Activated CD4-positive, alpha-beta T cell treated with anti-CD3 and anti-CD28 coated beads for 36 hours (primary cell): ENCODE measurements at regions not wholly inside any gene's neighbourhood (a gene's known extent, or its start where the extent isn't known, plus 50 kb on each side); places are given as distances from the start of the nearest gene placed in this dataset.

Source experiments
- ATAC-seq: fragments of 200-7000 bp; cut with Tn5 transposase; one replicate; pipeline ENCODE4 v1.10.0; 2021; ENCODE audit warnings: mild to moderate bottlenecking, moderate library complexity
- CTCF ChIA-PET: fragments of 350-600 bp; sonication (Branson Sonifier 250); formaldehyde crosslinking; loops from one replicate; lab custom pipeline; 2021; ENCODE audit warnings: antibody characterized with exemption; lab: Charles Lee
- POLR2A ChIA-PET: fragments of 350-600 bp; sonication (Branson Sonifier 250); formaldehyde crosslinking; loops from one replicate; lab custom pipeline; 2021; ENCODE audit warnings: antibody characterized with exemption, inconsistent platforms; lab: Charles Lee
- DNase-seq: peaks from one replicate; pipeline ENCODE4 v3.0.0-alpha.2; 2020
- H3K27ac Mint-ChIP-seq: one replicate; pipeline ENCODE4 v1.8.0; 2021; ENCODE audit warnings: mixed read lengths
- H3K27me3 Mint-ChIP-seq: one replicate; pipeline ENCODE4 v1.8.0; 2021; ENCODE audit warnings: mixed read lengths
- H3K36me3 Mint-ChIP-seq: one replicate; pipeline ENCODE4 v1.8.0; 2021; ENCODE audit warnings: low read depth, mixed read lengths
- H3K4me1 Mint-ChIP-seq: one replicate; pipeline ENCODE4 v1.8.0; 2021; ENCODE audit warnings: mixed read lengths
- H3K4me3 Mint-ChIP-seq: one replicate; pipeline ENCODE4 v1.8.0; 2021; ENCODE audit warnings: mild to moderate bottlenecking, moderate library complexity, mixed read lengths
- H3K9me3 Mint-ChIP-seq: one replicate; pipeline ENCODE4 v1.8.0; 2021; ENCODE audit warnings: low read depth, mixed read lengths
- intact Hi-C, 2 experiments: fragments of 100-400 bp; cut with DNase I in 1 of 2; cut with micrococcal nuclease in 1 of 2; formaldehyde crosslinking; loops; one replicate each; pipeline versions ENCODE4 v1.14.2 to v1.15.1; 2022 to 2024; cut with DNase I, micrococcal nuclease

DNA sequence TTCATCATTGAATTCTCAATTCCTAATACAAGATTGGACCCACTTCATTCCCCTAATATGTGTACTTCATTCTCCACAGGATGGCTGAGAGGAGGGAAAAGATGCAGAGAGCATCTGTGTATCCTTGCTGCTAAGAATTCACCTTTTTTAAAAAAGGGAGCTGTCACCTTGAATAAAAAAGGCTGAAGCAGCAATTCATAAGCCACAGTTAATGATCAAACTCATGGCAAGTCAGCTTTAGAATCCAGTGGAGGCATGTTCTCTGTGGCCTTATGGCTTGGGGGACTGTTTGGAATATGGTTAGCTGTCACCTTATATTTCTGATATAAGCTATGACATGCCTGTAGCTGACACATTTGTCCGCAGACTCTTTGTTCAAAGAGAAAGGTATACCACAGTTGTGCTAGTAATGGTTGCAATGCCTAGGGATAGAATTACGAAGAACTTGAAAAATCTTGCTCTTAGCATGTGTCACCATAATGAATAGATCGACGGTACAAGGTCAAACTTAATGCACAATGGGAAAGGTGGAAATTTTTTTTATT, 256.8 kb upstream of the TNC start:
- Mint-ChIP-seq H3K9me3 (peaks cover 7% of the 10 kb centered on the region), H3K4me3 (no peak overlapping the region), H3K4me1 (peaks cover 2% of the 10 kb centered on the region), H3K27me3 (peaks cover 5% of the 10 kb centered on the region), H3K27ac (no peak overlapping the region), H3K36me3 (no peaks in the 10 kb centered on the region)
- ATAC-seq (no peak), DNase-seq (no peak)
- CTCF ChIA-PET = interaction anchor here (1.1 kb wide), 1 partner anchor 313 kb away, joined by 3 read pairs; no protein-coding TSS in a partner anchor
- POLR2A ChIA-PET = no interaction called here
- intact Hi-C loops = loop anchor here in 1 of 2 experiments (5.0 kb wide), 1 partner anchor 167 kb away; no protein-coding TSS in a partner anchor

- Mint-ChIP-seq H3K36me3 (no peaks in the 10 kb centered on the region), H3K27me3 (peaks cover 4% of the 10 kb centered on the region), H3K4me1 (no peaks in the 10 kb centered on the region), H3K4me3 (no peak overlapping the region), H3K9me3 (peaks cover 7% of the 10 kb centered on the region), H3K27ac (no peak overlapping the region)
- intact Hi-C loops = no loop called here
- DNase-seq (no peak), ATAC-seq (no peak)
- ChIA-PET POLR2A (no interaction called here), CTCF (no interaction called here)
These were observed 260.3 kb upstream of the TNC start for GRCh38 chr9:115378241-115378640.

DNA sequence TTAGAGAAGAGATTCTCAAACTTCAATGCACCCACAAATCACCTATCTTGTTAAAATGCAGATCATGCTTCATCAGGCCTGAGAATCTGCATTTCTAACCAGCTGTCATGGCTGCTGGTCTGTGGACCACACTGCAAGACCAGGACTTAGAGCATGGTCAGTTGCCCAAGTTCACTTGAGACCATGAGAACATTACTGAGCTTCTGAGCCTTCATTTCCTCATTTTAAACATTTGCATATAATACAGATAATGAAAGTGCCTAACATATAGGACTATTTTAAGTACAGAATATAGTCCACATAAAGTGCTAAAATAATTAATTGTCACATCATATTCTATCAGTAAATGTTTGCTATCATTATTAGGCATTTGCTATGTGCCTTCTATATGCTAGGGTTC, 260.8 kb upstream of the TNC start:
- H3K4me1 Mint-ChIP-seq = no peaks in the 10 kb centered on the region
- ATAC-seq (no peak), DNase-seq (no peak)
- peaks cover 4% of the 10 kb centered on the region for H3K27me3 Mint-ChIP-seq
- no peak overlapping the region for H3K27ac Mint-ChIP-seq
- H3K9me3 Mint-ChIP-seq = peaks cover 7% of the 10 kb centered on the region
- ChIA-PET CTCF (no interaction called here), POLR2A (no interaction called here)
- no peak overlapping the region for H3K4me3 Mint-ChIP-seq
- H3K36me3 Mint-ChIP-seq = no peaks in the 10 kb centered on the region
- intact Hi-C loops = no loop called here

DNA sequence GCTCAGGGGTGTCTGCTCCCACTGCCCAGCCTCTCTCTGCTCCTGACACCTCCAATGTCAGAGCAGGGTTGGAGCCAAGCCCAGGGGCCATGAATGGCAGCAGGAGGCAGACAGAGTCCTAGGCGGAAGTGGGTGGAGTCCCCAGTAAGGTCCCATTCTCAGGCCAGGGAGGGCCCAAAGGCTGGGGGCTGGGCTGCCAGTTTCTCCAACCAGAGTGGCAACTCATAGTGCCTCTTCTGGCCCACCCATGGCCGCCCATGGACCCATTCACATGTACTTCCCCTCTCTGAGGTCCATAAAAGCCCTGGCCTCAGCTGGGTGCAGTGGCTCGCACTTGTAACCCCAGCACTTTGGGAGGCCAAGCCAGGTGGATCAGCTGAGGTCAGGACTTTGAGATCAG, 261.8 kb upstream of the TNC start:
- POLR2A ChIA-PET = no interaction called here
- DNase-seq = no peak
- ATAC-seq = no peak
- no peak overlapping the region for H3K27ac Mint-ChIP-seq
- peaks cover 4% of the 10 kb centered on the region for H3K27me3 Mint-ChIP-seq
- no peaks in the 10 kb centered on the region for H3K36me3 Mint-ChIP-seq
- intact Hi-C loops = no loop called here
- H3K4me3 Mint-ChIP-seq = no peak overlapping the region
- H3K9me3 Mint-ChIP-seq = peaks cover 8% of the 10 kb centered on the region
- no peaks in the 10 kb centered on the region for H3K4me1 Mint-ChIP-seq
- CTCF ChIA-PET = interaction anchor here (0.9 kb wide), 1 partner anchor 14 kb away, joined by 3 read pairs; no protein-coding TSS in a partner anchor

GRCh38 chr9:115382865-115383264, 264.9 kb upstream of the TNC start:
- DNase-seq (no peak), ATAC-seq (no peak)
- Mint-ChIP-seq H3K27ac (no peak overlapping the region), H3K4me1 (no peaks in the 10 kb centered on the region), H3K9me3 (peaks cover 8% of the 10 kb centered on the region), H3K36me3 (no peaks in the 10 kb centered on the region), H3K27me3 (peaks cover 4% of the 10 kb centered on the region), H3K4me3 (no peak overlapping the region)
- ChIA-PET POLR2A (no interaction called here), CTCF (no interaction called here)
- intact Hi-C loops = no loop called here

DNA sequence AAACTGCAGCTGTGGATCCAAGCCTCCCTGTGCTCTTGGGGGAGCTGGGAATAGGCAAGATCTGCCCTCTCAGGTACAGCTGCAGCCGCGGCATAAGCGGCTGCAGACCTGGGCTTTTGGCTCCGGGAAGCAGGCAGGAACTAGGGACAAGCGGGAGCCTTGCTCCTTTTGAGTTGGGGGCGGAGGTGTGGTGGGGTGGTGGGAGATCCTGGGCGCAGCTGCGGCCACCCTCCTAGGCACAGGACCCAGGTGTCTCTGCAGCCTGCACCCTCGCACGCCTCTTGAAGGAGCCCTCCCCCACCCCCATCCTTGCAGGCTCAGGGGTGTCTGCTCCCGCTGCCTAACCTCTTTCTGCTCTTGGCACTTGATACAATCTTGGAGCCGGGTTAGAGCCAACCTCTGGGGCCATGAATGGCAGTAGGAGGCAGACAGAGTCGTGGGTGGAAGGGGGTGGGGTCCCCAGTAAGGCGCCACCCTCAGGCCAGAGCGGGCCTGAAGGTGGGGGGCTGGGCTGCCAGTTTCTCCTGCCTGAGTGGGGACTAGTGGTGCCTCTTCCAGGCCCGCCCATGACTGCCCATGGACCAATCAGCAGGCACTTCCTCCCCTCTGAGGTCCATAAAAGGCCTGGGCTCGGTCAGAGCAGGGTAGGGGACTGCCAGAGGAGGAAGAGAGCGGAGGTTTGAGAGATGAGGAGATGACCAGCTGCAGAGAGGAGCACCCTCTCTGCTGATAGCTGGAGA, 267.6 kb upstream of the TNC start:
- intact Hi-C loops = no loop called here
- ChIA-PET POLR2A (no interaction called here), CTCF (no interaction called here)
- no peak overlapping the region for H3K27ac Mint-ChIP-seq
- H3K27me3 Mint-ChIP-seq = peaks cover 6% of the 10 kb centered on the region
- ATAC-seq (no peak), DNase-seq (no peak)
- peaks cover 8% of the 10 kb centered on the region for H3K9me3 Mint-ChIP-seq
- H3K36me3 Mint-ChIP-seq = no peaks in the 10 kb centered on the region
- H3K4me3 Mint-ChIP-seq = no peak overlapping the region
- no peaks in the 10 kb centered on the region for H3K4me1 Mint-ChIP-seq

GRCh38 chr9:115386963-115387770, 269.2 kb upstream of the TNC start:
- Mint-ChIP-seq H3K9me3 (peaks cover 6% of the 10 kb centered on the region), H3K36me3 (no peaks in the 10 kb centered on the region), H3K4me3 (no peak overlapping the region), H3K4me1 (no peaks in the 10 kb centered on the region), H3K27me3 (peaks cover 7% of the 10 kb centered on the region), H3K27ac (no peak overlapping the region)
- DNase-seq (no peak), ATAC-seq (no peak)
- ChIA-PET POLR2A (no interaction called here), CTCF (no interaction called here)
- intact Hi-C loops = no loop called here

DNA sequence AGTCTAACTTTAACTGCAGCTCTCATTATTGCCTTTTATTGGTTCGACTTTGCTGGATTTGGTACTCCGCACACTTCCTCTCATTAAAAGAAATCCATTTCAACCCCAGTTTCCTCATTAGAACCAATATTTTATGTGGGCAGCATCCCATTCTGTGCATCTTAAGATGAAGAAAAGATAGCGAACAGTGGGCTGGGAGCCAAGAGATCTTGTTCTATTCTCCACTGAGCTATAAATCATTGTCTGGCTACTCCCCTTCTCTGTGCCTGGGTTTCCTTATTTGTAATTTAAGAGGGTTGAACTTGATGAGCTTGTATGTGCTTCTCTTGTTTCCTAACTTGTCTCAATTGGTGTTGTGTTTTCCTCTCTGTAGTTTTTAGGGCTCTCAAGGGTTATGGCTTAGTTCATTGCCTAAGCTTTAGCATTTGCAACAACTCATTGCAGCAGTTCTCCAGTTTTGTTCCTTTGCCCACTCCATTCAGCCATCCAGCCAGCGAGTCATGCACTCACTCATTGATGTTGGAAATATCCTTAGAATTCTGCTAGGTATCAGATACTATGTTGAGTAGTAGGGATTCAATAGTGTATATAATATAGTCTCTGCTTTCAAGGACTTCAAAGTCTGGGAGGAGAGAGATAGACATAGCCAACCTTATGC, 273.3 kb upstream of the TNC start:
- Mint-ChIP-seq H3K36me3 (no peaks in the 10 kb centered on the region), H3K4me3 (no peak overlapping the region), H3K27ac (no peak overlapping the region), H3K4me1 (no peaks in the 10 kb centered on the region), H3K9me3 (no peaks in the 10 kb centered on the region), H3K27me3 (peaks cover 15% of the 10 kb centered on the region)
- ATAC-seq (no peak), DNase-seq (no peak)
- ChIA-PET CTCF (no interaction called here), POLR2A (no interaction called here)
- intact Hi-C loops = no loop called here

- H3K9me3 Mint-ChIP-seq = no peaks in the 10 kb centered on the region
These were observed 276.2 kb upstream of the TNC start for GRCh38 chr9:115393976-115394775.

DNA sequence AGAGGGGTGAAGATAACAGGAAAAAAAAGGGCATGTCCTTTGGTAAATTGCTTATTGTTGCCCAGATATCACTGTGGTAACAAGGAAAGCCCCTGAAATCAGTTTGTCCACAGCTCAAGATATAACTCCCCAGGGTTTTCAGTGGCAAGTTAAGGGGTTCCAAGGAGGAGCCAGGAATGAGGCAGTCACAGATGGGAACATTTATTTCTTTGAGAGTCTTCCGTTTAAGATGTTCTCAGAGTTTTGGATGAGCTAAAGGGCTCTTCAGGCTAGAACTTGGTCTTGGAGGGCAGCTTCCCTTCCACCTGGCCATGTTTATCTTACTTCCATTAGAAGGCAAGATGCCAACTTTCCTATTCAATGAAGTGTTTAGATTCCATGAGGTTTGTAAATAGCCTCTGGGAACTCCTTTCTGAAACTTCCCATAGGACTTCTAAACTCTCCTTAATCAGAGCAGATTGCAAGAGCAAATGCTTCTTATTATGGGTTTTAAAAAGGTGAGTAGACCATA, 277.6 kb upstream of the TNC start:
- ChIA-PET CTCF (no interaction called here), POLR2A (no interaction called here)
- Mint-ChIP-seq H3K27me3 (peaks cover 16% of the 10 kb centered on the region), H3K4me3 (no peak overlapping the region), H3K4me1 (no peaks in the 10 kb centered on the region), H3K36me3 (no peaks in the 10 kb centered on the region), H3K9me3 (no peaks in the 10 kb centered on the region), H3K27ac (no peak overlapping the region)
- DNase-seq (no peak), ATAC-seq (no peak)
- intact Hi-C loops = no loop called here

More at GRCh38 chr9:115393976-115394775, 276.2 kb upstream of the TNC start:
- no peak for DNase-seq
- ChIA-PET POLR2A (no interaction called here), CTCF (interaction anchor here (0.6 kb wide), 1 partner anchor 14 kb away, joined by 3 read pairs; no protein-coding TSS in a partner anchor)
- no peak for ATAC-seq
- peaks cover 18% of the 10 kb centered on the region for H3K27me3 Mint-ChIP-seq
- no peaks in the 10 kb centered on the region for H3K36me3 Mint-ChIP-seq
- no peaks in the 10 kb centered on the region for H3K4me1 Mint-ChIP-seq
- no peak overlapping the region for H3K4me3 Mint-ChIP-seq
- intact Hi-C loops = no loop called here
- H3K27ac Mint-ChIP-seq = no peak overlapping the region

DNA sequence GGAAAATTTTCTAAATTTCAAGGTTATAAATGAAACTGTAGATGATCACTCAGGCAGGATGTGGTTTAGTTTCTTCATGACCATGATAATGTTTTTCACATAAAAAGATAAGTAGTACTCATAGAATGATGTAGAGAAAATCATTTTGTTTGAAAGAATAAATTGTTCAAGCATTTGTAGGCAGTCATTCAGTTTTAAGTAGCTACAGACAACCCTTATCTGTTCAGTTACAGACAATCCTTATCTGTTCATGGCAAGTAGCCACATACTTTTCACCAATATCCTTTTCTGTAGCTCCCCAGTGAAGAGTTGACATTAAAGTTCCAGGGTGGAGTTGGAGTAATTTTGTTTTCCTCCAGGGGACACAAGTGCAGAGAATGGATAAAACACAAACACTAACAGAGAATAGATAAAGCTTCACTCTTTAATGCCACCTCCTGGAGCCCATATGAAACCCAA, 278.1 kb upstream of the TNC start:
- Mint-ChIP-seq H3K4me3 (no peak overlapping the region), H3K9me3 (no peaks in the 10 kb centered on the region), H3K4me1 (no peaks in the 10 kb centered on the region), H3K36me3 (no peaks in the 10 kb centered on the region), H3K27me3 (peaks cover 16% of the 10 kb centered on the region), H3K27ac (no peak overlapping the region)
- POLR2A ChIA-PET = no interaction called here
- CTCF ChIA-PET = no interaction called here
- no peak for ATAC-seq
- no peak for DNase-seq
- intact Hi-C loops = no loop called here
